CD14-positive monocyte (primary cell): ENCODE measurements at regions not wholly inside any gene's neighbourhood (a gene's known extent, or its start where the extent isn't known, plus 50 kb on each side); places are given as distances from the start of the nearest gene placed in this dataset.

Experiments used
- DNase-seq, 3 donors: peaks; one replicate each; pipeline ENCODE4 v3.0.0-alpha.2; 2011 to 2022
- H2AFZ ChIP-seq: 2 replicates; pipeline ENCODE4 v1.6.0; 2012; ENCODE audit warnings: mild to moderate bottlenecking, low read depth, low read length, inconsistent platforms; ENCODE audit not compliant: insufficient read depth, poor library complexity, severe bottlenecking
- H3K27ac ChIP-seq, 2 donors: 1 replicate in 1 of 2; 2 replicates in 1 of 2; pipeline ENCODE4 v1.5.1; 2012 to 2013; ENCODE audit warnings: low read length in 2 of 2, control low read depth in 1 of 2, inconsistent platforms in 1 of 2, low read depth in 1 of 2, mild to moderate bottlenecking in 1 of 2
- H3K27me3 ChIP-seq, 2 donors: one replicate each; pipeline versions ENCODE4 v1.6.0 to v1.6.1; 2011 to 2013; ENCODE audit warnings: low read length in 2 of 2; ENCODE audit not compliant: control insufficient read depth in 2 of 2, insufficient read depth in 2 of 2
- H3K36me3 ChIP-seq, 2 donors: replicated peaks in 1 of 2; 1 replicate in 1 of 2; 2 replicates in 1 of 2; pipeline versions ENCODE4 v1.5.1 to v1.6.1; 2012 to 2013; ENCODE audit warnings: low read length in 2 of 2, control low read depth in 1 of 2, inconsistent platforms in 1 of 2, mild to moderate bottlenecking in 1 of 2; ENCODE audit not compliant: insufficient read depth in 2 of 2, control insufficient read depth in 1 of 2
- H3K4me1 ChIP-seq, 2 donors: 1 replicate in 1 of 2; 2 replicates in 1 of 2; pipeline versions ENCODE4 v1.5.1 to v1.6.1; 2012 to 2013; ENCODE audit warnings: low read length in 2 of 2, control low read depth in 1 of 2, inconsistent platforms in 1 of 2, mild to moderate bottlenecking in 1 of 2, moderate library complexity in 1 of 2; ENCODE audit not compliant: insufficient read depth in 2 of 2, control insufficient read depth in 1 of 2
- H3K4me2 ChIP-seq: replicated peaks from 2 replicates; pipeline ENCODE3; 2012; ENCODE audit warnings: low read length, moderate library complexity, mild to moderate bottlenecking; ENCODE audit not compliant: poor library complexity, severe bottlenecking; ENCODE audit errors: extremely low read depth
- H3K4me3 ChIP-seq, 3 experiments: fragments of 200-600 bp in 1 of 3; sonication (generic) in 1 of 3; replicated peaks in 1 of 3; 1 replicate in 2 of 3; 2 replicates in 1 of 3; pipeline ENCODE4 v1.5.1; 2011 to 2013; ENCODE audit warnings: low read length in 3 of 3, mild to moderate bottlenecking in 3 of 3, control low read depth in 2 of 3, low read depth in 2 of 3, inconsistent platforms in 1 of 3, moderate library complexity in 1 of 3
- H3K79me2 ChIP-seq: 2 replicates; pipeline ENCODE4 v1.6.0; 2012; ENCODE audit warnings: mild to moderate bottlenecking, control low read depth, inconsistent platforms, low read length, moderate library complexity; ENCODE audit not compliant: insufficient read depth
- H3K9ac ChIP-seq: 2 replicates; pipeline ENCODE4 v1.6.0; 2017; ENCODE audit warnings: low read length, mild to moderate bottlenecking; ENCODE audit not compliant: insufficient read depth, poor library complexity, severe bottlenecking
- H3K9me3 ChIP-seq, 2 donors: replicated peaks in 1 of 2; 1 replicate in 1 of 2; 2 replicates in 1 of 2; pipeline versions ENCODE4 v1.5.1 to v1.6.1; 2012 to 2013; ENCODE audit warnings: low read length in 2 of 2, control low read depth in 1 of 2; ENCODE audit not compliant: control insufficient read depth in 1 of 2, insufficient read depth in 1 of 2
- H4K20me1 ChIP-seq: 2 replicates; pipeline ENCODE4 v1.6.0; 2012; ENCODE audit warnings: mild to moderate bottlenecking, low read length, control low read depth, moderate library complexity; ENCODE audit not compliant: insufficient read depth
- H3K27ac Mint-ChIP-seq, 7 donors: one replicate each; pipeline ENCODE4 v1.8.0; 2020; ENCODE audit warnings: mild to moderate bottlenecking in 7 of 7, mixed read lengths in 7 of 7, moderate library complexity in 6 of 7, inconsistent platforms in 2 of 7
- H3K27me3 Mint-ChIP-seq, 3 donors: one replicate each; pipeline ENCODE4 v1.8.0; 2021 to 2022; ENCODE audit warnings: low read depth in 3 of 3, mild to moderate bottlenecking in 3 of 3, mixed read lengths in 3 of 3, moderate library complexity in 3 of 3, inconsistent platforms in 1 of 3
- H3K36me3 Mint-ChIP-seq, 2 donors: one replicate each; pipeline ENCODE4 v1.8.0; 2020; ENCODE audit warnings: mixed read lengths in 2 of 2, inconsistent platforms in 1 of 2, mild to moderate bottlenecking in 1 of 2
- H3K4me1 Mint-ChIP-seq: one replicate; pipeline ENCODE4 v1.8.0; 2020; ENCODE audit warnings: mild to moderate bottlenecking, mixed read lengths
- H3K4me3 Mint-ChIP-seq, 2 donors: one replicate each; pipeline ENCODE4 v1.8.0; 2020; ENCODE audit warnings: mild to moderate bottlenecking in 2 of 2, mixed read lengths in 2 of 2, moderate library complexity in 1 of 2
- H3K9me3 Mint-ChIP-seq, 7 donors: one replicate each; pipeline ENCODE4 v1.8.0; 2020 to 2022; ENCODE audit warnings: mixed read lengths in 7 of 7, mild to moderate bottlenecking in 6 of 7, moderate library complexity in 6 of 7, inconsistent platforms in 2 of 7
- WGBS: methylation state at CpG from one replicate; pipeline ENCODE4 v1.1.5; 2013; ENCODE audit warnings: missing lambda C conversion rate; ENCODE audit not compliant: insufficient coverage; 5-methylcytosine and 5-hydroxymethylcytosine counted together
- intact Hi-C, 2 donors: fragments of 100-400 bp; cut with micrococcal nuclease; formaldehyde crosslinking; loops; one replicate each; pipeline versions ENCODE4 v1.15.0 to v1.15.1; 2023
- TF ChIP-seq, protein P1 (sequence below): fragments of 200-600 bp; IDR thresholded peaks from one replicate; pipeline ENCODE4 v1.8.0; 2022; ENCODE audit warnings: antibody characterized with exemption, mild to moderate bottlenecking

DNA sequence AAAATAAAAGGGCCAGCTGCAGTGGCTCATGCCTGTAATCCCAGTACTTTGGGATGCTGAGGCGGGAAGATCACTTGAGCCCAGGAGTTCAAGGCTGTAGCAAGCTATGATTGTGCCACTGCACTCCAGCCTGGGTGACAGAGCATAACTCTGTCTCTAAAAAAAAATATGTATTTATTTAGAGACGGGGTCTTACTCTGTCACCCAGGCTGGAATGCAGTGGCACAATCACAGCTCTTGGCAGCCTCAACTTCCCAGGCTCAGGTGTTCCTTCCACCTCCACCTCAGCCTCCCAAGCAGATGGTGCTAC, 179.3 kb upstream of the ATF7IP start:
- intact Hi-C loops: no loop called here
- H3K4me1 Mint-ChIP-seq: peaks cover 14% of the 10 kb centered on the region
- no peak for DNase-seq
- H3K4me2 ChIP-seq: no peak overlapping the region
- 50% methylated on average over 1 of the region's 2 CpGs for WGBS
- no peaks in the 10 kb centered on the region for H3K36me3 ChIP-seq
- peak overlapping the region; percentile 36 for H2AFZ ChIP-seq
- TF ChIP-seq, protein P1, sequence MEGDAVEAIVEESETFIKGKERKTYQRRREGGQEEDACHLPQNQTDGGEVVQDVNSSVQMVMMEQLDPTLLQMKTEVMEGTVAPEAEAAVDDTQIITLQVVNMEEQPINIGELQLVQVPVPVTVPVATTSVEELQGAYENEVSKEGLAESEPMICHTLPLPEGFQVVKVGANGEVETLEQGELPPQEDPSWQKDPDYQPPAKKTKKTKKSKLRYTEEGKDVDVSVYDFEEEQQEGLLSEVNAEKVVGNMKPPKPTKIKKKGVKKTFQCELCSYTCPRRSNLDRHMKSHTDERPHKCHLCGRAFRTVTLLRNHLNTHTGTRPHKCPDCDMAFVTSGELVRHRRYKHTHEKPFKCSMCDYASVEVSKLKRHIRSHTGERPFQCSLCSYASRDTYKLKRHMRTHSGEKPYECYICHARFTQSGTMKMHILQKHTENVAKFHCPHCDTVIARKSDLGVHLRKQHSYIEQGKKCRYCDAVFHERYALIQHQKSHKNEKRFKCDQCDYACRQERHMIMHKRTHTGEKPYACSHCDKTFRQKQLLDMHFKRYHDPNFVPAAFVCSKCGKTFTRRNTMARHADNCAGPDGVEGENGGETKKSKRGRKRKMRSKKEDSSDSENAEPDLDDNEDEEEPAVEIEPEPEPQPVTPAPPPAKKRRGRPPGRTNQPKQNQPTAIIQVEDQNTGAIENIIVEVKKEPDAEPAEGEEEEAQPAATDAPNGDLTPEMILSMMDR: peak; percentile 35
- no peaks in the 10 kb centered on the region for H3K36me3 Mint-ChIP-seq
- H3K27ac ChIP-seq: no peak overlapping the region
- no peaks in the 10 kb centered on the region for H4K20me1 ChIP-seq
- no peak overlapping the region for H3K27ac Mint-ChIP-seq
- peaks cover 0 to 2% (median 0%) of the 10 kb centered on the region in 7 donors for H3K9me3 Mint-ChIP-seq
- no peaks in the 10 kb centered on the region for H3K4me1 ChIP-seq
- H3K4me3 ChIP-seq: no peak overlapping the region
- H3K27me3 Mint-ChIP-seq: peaks cover 0 to 4% (median 3%) of the 10 kb centered on the region in 3 donors
- H3K79me2 ChIP-seq: no peaks in the 10 kb centered on the region
- no peaks in the 10 kb centered on the region for H3K27me3 ChIP-seq
- H3K9ac ChIP-seq: no peak overlapping the region
- no peak overlapping the region for H3K4me3 Mint-ChIP-seq
- no peaks in the 10 kb centered on the region for H3K9me3 ChIP-seq

GRCh38 chr12:14187002-14187401, 178.5 kb upstream of the ATF7IP start:
- Histone ChIP-seq H3K27ac (no peak overlapping the region), H3K9me3 (no peaks in the 10 kb centered on the region), H3K4me3 (no peak overlapping the region), H3K4me1 (no peaks in the 10 kb centered on the region), H2AFZ (no peak overlapping the region), H3K9ac (no peak overlapping the region), H3K36me3 (no peaks in the 10 kb centered on the region), H3K27me3 (no peaks in the 10 kb centered on the region), H3K79me2 (no peaks in the 10 kb centered on the region), H3K4me2 (no peak overlapping the region), H4K20me1 (no peaks in the 10 kb centered on the region)
- Mint-ChIP-seq H3K27me3 (peaks cover 0 to 4% (median 0%) of the 10 kb centered on the region in 3 donors), H3K4me1 (peaks cover 14% of the 10 kb centered on the region), H3K4me3 (no peak overlapping the region), H3K9me3 (no peaks in the 10 kb centered on the region), H3K36me3 (no peaks in the 10 kb centered on the region), H3K27ac (no peak overlapping the region)
- TF ChIP-seq, protein P1: no peak
- WGBS: no CpG with 5 or more reads among the region's 5 CpGs
- intact Hi-C loops: no loop called here
- DNase-seq: no peak
